GM18867 (cell line): ENCODE measurements at regions not wholly inside any gene's neighbourhood (a gene's known extent, or its start where the extent isn't known, plus 50 kb on each side); places are given as distances from the start of the nearest gene placed in this dataset.
A peak's percentile ranks its signal among the peaks of the same experiment; 100 is the strongest.
"Not testable (repeated sequence)": the region's sequence is repeated elsewhere in the genome, so short reads cannot be mapped to it uniquely, and the experiment has no call there.

Experiments
- ATAC-seq: cut with Tn5 transposase; IDR thresholded peaks from one replicate; pipeline ENCODE4 v1.9.1; 2021; ENCODE audit warnings: mild to moderate bottlenecking, moderate library complexity; ENCODE audit not compliant: unreplicated experiment

DNA sequence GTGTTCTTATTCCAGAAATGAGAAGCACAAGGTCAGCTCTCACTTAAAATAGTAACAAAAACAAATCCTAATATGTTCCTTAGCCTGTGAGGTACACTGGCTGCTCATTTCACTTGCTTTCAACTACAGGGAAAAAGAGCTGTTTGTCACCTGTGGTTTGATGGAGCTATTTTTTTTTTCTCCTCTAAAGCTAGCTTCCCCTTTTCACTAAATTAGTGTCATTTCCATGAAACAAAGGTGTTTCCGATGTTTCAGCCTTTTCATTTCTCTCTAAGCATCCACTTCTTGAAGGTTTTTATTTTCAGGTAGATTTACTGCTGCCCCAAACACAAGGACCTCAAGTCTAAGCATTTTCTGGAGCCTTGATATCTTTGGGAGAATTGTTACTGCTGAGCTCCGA is 148.6 kb downstream of the RBMX2 start:
- no peak for ATAC-seq

DNA sequence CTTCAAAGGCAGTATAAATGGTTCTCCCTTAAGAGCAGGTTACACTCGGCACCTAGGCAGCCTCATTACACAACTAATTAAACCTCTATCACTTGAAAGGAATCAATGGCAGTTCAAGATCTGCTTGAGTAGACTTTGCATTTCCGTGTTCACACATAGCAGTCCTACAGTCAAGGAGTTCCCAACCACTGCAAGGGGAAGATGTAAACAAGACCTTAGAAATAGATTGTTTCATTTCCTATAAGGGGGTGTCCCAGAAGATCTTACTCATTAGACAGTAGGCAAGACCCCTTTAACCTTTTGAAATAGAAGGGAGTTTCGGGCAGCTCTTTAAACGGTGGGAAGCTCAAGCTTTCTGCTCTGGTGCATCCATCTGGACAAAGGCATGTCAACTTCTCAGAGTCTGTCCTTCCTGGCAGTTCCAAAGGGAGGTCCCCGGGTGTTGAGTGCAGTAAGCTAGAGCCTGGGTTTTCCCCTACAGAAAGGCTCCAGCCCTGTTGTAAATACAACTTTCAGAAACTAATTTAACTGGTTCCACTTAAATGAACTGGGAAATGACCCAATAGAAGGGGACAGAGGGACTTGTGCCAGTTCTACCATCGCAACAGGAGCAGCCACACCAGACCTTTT is 150.8 kb downstream of the RBMX2 start:
- peak; percentile 56 for ATAC-seq

DNA sequence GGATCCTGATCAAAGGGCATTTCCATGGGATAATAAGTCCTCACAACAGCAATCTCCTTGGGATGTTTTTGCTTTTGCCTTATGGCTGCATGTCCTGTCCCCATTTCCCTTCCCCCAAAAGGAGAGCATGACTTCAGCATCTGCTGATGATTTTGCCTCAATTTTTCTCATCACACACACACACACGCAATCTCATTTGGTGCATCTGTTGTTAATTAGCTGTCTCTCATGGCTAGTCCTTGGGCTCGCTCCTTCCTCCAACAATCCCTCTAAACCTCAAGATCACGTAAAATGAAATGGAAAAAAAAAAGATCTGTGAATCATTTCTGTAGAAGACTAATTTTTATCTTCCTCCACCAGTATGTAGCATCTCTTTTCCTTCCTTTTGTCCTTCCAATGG is 153.6 kb downstream of the RBMX2 start:
- no peak for ATAC-seq

DNA sequence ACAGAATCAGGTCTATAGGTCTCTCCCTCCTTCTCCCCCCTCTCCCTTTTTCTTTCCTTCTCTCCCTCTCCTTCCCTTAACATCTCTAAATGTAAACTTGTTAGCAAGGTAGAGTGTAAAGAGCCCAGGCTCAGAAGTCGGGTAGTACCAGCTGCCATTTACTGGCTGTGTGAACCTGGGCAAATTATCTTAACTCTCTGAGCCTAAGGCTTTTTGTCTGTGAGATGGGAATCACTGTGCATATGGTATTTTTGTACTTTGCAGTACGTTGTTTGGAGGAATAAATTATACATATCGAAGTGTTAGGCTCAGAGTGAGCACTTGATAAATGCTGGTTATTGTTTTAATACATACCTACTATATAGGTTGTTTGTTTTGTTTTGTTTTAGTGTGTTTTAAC is 154.0 kb downstream of the RBMX2 start:
- no peak for ATAC-seq

DNA sequence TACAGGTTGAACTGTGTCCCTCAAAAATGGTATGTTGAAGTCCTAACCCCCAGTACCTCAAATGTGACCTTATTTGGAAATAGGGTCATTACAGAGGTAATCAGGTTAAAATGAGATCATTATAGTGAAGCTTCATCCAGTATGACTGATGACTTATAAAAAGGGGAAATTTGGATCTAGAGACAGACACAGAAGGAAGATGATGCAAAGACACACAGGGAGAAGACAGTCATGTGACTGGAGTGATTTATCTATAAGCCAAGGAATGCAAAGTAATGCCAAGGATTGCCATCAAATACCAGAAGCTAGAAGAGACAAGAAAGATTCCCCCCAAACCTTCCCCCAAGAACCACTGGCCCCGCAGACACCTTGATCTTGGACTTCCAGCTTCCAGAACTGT is 155.2 kb downstream of the RBMX2 start:
- no peak for ATAC-seq

DNA sequence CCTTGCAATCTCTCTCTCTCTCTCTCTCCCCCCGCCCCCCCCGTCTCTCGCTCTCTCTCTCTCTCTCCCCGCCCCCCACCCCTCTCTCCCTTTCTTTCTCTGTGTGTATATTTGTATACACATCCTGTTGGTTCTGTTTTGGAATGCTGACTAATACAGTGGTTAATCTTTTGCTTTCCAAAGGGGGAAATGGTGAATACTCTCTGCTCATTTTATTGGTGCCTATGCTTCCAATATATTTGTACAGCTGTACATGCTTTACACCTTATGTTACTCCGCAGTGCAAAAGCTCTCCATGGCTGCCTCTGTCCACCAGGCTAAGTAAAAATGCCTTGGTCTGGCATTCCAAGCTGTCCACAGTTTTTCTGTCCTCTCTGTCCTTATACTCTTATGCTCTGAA is 158.8 kb downstream of the RBMX2 start:
- ATAC-seq, result no peak

DNA sequence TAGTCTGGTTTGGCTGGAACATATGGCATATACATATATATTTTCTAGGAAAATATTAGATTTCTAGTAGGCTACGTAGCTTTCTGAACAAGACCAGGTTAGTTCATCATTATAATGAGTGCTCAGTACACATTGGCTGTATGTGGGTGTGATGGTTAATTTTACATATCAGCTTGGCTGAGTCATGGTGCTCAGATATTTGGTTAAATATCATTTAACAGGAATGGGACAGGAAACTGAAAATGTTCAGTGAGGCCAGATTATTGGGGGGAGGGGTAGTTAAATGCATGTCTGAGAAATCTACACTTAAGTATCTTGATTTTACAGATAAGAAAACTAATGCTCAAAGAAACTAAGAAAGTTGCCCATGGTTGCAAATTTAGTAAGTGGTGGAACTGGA is 160.1 kb downstream of the RBMX2 start:
- ATAC-seq, result no peak

DNA sequence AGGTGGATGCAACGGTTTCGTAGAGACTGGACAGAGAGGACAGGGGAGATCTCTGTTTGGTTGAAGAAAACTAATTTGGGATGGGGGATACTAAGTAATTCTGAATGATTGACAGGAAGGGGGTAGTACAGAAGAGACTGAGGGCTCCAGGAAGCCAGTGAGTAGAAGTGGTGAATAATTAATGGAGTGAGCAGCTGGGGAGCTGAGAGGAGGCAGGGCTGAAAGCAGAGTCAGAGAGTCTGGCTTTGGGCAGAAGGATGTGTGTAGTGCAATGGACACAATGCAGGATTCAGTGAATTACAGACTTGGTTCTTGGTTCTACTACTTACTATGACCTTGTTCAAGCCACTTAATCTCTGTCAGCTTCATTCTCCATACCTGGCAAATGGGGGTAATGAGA is 161.7 kb downstream of the RBMX2 start:
- ATAC-seq, result no peak

DNA sequence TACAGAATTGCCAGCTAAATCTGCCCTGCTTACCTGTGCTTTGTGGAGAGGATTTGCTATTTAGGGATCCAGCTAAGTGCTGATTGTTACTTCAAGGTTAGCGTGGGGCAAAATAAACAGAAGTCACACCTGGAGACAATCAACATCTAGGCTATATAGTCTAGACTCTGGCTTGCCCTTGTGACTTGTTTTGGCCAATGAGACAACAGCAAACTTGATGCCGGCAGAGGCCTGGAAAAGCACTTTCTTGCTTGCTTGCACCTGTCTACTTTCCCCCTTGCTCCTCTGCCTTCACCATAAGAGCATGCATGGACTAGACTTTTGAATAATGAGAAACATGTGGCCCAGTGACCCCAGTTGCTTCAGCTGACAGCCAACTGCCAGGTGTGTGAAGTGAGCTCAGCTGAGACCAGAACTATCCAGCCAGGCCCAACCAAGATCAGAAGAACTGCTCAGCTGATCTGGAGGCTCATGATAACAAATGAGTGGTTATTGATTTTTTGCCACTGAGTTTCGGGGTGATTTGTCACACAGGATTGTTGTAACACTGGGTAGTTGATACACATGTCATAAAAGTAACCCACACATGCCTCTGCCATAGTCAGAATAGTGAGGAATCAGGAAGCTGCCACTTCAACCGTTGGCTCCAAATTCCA is 164.4 kb downstream of the RBMX2 start:
- ATAC-seq, result no peak

DNA sequence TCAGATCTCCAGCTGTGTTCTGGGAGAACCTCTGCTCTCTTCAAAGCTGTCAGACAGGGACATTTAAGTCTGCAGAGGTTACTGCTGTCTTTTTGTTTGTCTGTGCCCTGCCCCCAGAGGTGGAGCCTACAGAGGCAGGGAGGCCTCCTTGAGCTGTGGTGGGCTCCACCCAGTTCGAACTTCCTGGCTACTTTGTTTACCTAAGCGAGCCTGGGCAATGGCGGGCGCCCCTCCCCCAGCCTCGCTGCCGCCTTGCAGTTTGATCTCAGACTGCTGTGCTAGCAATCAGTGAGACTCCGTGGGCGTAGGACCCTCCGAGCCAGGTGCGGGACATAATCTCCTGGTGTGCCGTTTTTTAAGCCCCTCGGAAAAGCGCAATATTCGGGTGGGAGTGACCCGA is 171.2 kb downstream of the RBMX2 start:
- ATAC-seq, result not testable (repeated sequence)
